HepG2 (cell line): ENCODE measurements at regions not wholly inside any gene's neighbourhood (a gene's known extent, or its start where the extent isn't known, plus 50 kb on each side); places are given as distances from the start of the nearest gene placed in this dataset.

ENCODE experiments used
- CTCF ChIP-seq: sonication (generic); formaldehyde crosslinking; IDR thresholded peaks from 2 replicates; pipeline ENCODE4 v1.5.0; 2020; ENCODE audit warnings: mild to moderate bottlenecking, missing genetic modification reagents, moderate library complexity
- DZIP1 ChIP-seq: sonication (generic); formaldehyde crosslinking; IDR thresholded peaks from 2 replicates; pipeline ENCODE4 v1.5.0; 2020; ENCODE audit warnings: mild to moderate bottlenecking, missing genetic modification reagents
- E2F5 ChIP-seq: sonication (generic); formaldehyde crosslinking; conservative IDR thresholded peaks from 2 replicates; pipeline ENCODE4 v1.4.0; 2020; ENCODE audit warnings: missing genetic modification reagents
- EHMT2 ChIP-seq: fragments of 200-600 bp; sonication (generic); IDR thresholded peaks from 2 replicates; pipeline ENCODE4 v1.7.0; 2017; ENCODE audit warnings: antibody characterized with exemption, low read depth, low read length, borderline replicate concordance
- HBP1 ChIP-seq: IDR thresholded peaks from 2 replicates; pipeline ENCODE4 v1.6.1; 2016; ENCODE audit warnings: low read depth, control low read depth
- RAD21 ChIP-seq: fragments of 450-650 bp; formaldehyde crosslinking; IDR thresholded peaks from 2 replicates; pipeline ENCODE4 v1.5.0; 2020; ENCODE audit warnings: mild to moderate bottlenecking
- RBAK ChIP-seq: sonication (generic); formaldehyde crosslinking; IDR thresholded peaks from 2 replicates; pipeline ENCODE4 v1.5.1; 2020; ENCODE audit warnings: mild to moderate bottlenecking, missing genetic modification reagents
- SNAPC2 ChIP-seq: sonication (generic); formaldehyde crosslinking; IDR thresholded peaks from 2 replicates; pipeline ENCODE4 v1.8.1; 2022; ENCODE audit warnings: mild to moderate bottlenecking, missing genetic modification reagents
- TAF1 ChIP-seq: sonication (generic); formaldehyde crosslinking; IDR thresholded peaks from 2 replicates; pipeline ENCODE4 v1.4.0; 2020; ENCODE audit warnings: missing genetic modification reagents
- ZNF350 ChIP-seq: sonication (generic); formaldehyde crosslinking; IDR thresholded peaks from 2 replicates; pipeline ENCODE4 v1.4.0; 2020; ENCODE audit warnings: mild to moderate bottlenecking, low read depth, missing genetic modification reagents, borderline replicate concordance

- TF ChIP-seq TAF1 (CRISPR knock-in tag) (no peak), DZIP1 (CRISPR knock-in tag) (no peak), RBAK (CRISPR knock-in tag) (no peak), CTCF (CRISPR knock-in tag) (no peak), ZNF350 (CRISPR knock-in tag) (no peak), HBP1 (CRISPR knock-in tag) (no peak), SNAPC2 (CRISPR knock-in tag) (no peak), E2F5 (CRISPR knock-in tag) (no peak), RAD21 (CRISPR knock-in tag) (no peak), EHMT2 (no peak)
Measured at GRCh38 chr7:98779800-98780587, 89.8 kb downstream of the TMEM130 start.
